HG03108 (cell line): ENCODE measurements at regions not wholly inside any gene's neighbourhood (a gene's known extent, or its start where the extent isn't known, plus 50 kb on each side); places are given as distances from the start of the nearest gene placed in this dataset.
A peak's percentile ranks its signal among the peaks of the same experiment; 100 is the strongest.
"Not testable (repeated sequence)": the region's sequence is repeated elsewhere in the genome, so short reads cannot be mapped to it uniquely, and the experiment has no call there.

Experiments
- ATAC-seq: cut with Tn5 transposase; IDR thresholded peaks from one replicate; pipeline ENCODE4 v1.9.1; 2021; ENCODE audit warnings: moderate library complexity; ENCODE audit not compliant: unreplicated experiment

DNA sequence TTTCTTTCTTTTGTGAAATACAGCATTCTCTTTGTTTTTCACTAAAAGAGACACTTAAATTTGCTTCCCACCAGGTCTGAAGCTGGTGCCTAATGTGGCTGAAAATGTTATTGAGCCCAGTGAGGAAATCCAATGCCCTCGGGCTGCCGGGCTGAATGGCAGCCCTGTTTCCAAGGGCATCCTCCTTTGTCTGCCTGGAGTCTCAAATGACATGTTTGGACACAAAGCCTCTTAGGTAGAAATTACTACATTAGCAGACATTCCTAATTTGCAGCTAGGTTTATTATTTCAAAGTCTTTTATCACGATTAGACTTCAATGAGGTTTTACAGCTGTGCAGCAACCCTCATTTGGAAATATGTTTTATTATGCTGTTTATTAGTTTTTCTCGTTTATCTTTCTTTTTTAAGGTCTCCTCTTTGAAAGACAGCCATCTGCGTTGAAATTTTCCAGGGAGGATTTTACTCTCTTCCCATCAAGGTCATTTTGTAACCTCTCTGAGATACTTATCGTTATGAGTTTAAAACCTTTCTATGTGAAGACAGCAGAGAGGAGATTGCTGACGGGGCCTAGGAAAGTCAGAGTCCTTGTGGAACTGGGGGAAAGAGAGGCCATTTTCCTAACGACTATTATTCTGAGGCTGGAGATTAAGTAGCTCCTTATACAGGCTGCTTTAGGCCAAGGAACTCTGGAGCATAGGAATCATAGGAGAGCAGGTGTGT, 59.0 kb upstream of the ZNF532 start:
- no peak for ATAC-seq

DNA sequence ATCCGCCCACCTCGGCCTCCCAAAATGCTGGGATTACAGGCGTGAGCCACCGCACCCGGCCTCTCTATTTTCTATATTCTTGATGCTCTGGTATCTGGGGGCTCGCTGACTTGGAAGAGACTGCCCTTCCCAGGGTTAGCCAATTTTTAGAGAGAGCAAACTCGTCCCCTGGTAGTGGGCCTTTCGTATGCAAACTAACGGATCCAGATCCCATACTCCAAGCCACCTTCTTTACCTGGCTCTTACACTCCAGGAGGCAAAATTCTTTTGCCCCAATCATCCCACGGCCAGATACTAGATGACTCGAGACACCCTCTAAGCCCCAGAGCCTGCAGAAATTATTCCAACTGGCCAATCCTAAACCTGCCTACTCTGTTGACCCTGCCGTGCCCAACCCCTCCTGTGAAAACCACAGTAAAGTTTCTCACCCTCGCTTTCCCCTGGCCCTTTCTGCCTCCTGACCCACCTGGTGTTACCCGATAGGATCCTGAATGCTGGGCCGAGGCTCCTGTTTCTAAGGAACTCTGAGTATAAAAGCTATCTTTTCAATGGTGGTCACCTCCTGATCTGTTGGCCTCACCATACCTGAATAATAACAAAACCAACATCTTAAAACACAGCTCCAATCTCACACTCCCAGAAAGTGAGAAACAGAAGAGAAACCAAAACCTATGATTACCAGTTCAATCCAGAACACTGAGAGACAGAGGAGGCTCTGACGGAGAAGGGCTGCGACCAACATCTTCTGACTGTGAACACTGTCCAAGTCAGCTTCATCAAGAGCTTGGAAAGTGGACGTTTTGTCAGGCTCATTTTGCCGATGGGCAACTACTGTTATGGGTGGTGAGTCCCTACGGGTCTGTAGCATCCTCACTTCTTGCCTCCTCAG, 57.6 kb upstream of the ZNF532 start:
- ATAC-seq, result peak; percentile 76

DNA sequence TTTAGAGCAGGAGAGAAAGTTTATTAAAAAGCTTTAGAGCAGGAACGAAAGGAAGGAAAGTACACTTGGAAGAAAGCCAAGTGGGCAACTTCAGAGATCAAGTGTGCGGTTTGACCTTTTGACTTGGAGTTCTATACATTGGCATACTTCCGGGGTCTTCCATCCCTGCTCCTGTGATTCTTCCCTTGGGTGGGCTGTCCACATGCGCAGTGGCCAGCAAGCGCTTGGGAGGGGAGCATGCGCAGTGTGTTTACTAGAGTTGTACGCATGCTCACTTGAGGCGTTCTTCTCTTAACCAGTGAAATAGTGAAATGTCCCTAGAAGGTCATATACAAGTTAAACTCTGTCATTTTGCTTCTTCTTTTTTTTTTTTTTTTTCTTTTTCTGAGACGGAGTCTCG, 56.9 kb upstream of the ZNF532 start:
- no peak for ATAC-seq

DNA sequence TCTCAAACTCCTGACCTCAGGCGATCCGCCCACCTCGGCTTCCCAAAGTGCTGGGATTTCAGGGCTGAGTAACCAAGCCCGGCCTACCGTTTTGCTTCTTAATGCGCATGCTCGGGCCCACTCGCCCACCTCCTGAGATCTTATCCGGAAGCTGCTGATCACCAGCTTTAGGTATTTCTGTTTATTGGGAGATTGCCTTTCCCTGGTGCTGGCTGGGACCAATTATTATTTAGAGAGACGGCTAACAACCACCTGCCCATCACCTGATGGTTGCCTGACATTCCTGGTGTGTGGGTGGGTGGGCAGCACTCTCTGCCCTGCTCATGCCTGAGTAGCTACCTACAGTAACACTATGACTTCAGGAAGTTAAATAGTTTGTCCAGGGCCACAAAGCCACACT, 56.3 kb upstream of the ZNF532 start:
- no peak for ATAC-seq

GRCh38 chr18:58811859-58812258, 52.8 kb upstream of the ZNF532 start:
- not testable (repeated sequence) for ATAC-seq

DNA sequence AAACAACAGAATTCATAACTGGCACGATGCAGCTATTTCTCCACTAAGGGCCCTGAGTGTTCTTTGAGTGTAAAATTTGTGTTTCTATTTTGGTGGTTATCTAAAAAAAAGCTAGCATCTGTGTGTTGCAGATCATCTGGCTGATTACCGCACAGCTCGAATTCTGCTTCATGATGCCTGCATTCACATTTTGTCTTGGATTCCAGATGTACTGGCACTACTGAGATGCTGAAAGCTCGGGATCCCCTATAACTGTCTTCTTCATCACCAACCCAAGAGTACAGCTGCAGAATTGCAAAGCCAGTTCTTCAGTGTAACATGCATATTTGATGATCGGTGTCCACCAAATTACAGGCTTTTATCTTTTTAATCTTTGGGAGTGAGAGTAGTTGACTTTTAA, 51.6 kb upstream of the ZNF532 start:
- ATAC-seq, result no peak

DNA sequence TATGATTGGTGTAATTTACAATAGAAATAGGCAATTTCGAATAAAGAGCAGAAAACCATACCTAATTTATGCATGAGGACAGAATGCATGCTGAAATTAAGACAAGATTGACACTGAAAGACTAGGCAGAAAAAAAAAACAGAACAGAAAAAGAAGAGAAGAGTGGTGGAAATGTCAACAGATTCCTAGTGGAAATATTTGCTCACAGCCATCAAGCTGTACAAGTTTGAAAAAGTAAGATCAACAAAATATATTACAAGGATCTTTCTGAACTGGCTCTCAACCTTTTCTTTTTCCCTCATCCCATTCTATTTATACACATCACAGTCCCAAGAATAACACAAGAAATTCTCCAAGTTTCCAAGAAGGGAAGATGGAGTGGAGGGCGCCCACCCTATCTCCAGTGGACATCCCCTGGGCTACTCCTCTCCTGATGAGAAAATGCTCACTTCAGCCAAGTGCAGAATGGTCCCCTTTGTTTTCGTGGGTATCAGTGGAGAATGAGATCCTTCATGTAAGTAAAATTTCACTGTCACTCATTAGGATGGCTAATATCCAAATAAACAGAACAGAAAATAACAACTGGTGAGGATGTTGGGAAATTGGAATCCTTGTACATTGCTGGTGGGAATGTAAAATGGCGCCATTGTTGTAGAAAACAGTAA, 51.0 kb upstream of the ZNF532 start:
- no peak for ATAC-seq

DNA sequence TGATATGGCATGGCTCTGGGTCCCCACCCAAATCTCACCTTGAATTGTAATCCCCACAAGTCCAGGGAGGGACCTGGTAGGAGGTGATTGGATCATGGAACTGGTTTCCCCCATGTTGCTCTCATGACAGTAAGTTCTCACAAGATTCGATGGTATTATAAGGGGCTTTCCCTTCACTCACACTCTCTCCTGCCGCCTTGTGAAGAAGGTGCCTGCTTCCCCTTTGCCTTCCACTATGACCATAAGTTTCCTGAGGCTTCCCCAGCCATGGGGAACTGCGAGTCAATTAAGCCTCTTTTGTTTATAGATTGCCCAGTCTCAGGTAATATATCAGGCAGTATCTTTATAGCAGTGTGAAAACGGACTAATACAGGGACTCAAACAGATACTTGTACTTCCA, 50.4 kb upstream of the ZNF532 start:
- ATAC-seq, result no peak
